ENCODE measurements at regions not wholly inside any gene's neighbourhood (a gene's known extent, or its start where the extent isn't known, plus 50 kb on each side); places are given as distances from the start of the nearest gene placed in this dataset.

DNA sequence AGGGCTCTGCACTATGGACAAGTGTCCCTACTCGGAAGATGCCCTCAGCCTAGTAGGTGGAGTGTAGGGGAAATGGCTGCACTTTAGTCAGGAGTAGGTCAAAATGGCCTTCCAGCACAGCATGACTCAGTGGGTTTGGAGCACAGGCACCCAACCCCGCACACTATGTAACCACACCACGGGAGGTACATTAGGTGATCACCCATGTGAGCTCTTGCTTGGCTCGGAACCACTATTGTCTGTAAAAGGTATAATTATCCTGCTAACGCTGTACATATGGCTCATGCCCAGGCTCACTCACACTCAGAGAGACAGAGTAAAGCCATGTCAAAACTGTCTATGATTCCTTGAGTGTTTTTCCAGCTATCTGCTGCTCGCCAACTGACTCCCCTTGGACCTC lies 156.9 kb upstream of the DACH1 start:
- Histone ChIP-seq H3K9me3 (no peaks in the 10 kb centered on the region), H3K36me3 (ENCODE audit: control insufficient read depth, insufficient read depth, low read length) (no peaks in the 10 kb centered on the region), H3K4me3 (ENCODE audit: low read depth, low read length) (no peak overlapping the region), H3K27me3 (replicated peaks; ENCODE audit: control insufficient read depth, insufficient read depth, low read length) (no peaks in the 10 kb centered on the region), H3K4me1 (no peaks in the 10 kb centered on the region)
- Mint-ChIP-seq H3K27ac (ENCODE audit: unreplicated experiment) (no peak overlapping the region), H3K36me3 (ENCODE audit: insufficient read depth, unreplicated experiment) (no peaks in the 10 kb centered on the region), H3K4me3 (ENCODE audit: unreplicated experiment) (no peak overlapping the region), H3K27me3 (ENCODE audit: insufficient read depth, unreplicated experiment) (no peaks in the 10 kb centered on the region), H3K9me3 (ENCODE audit: unreplicated experiment) (no peaks in the 10 kb centered on the region), H3K4me1 (ENCODE audit: low read depth, unreplicated experiment) (no peaks in the 10 kb centered on the region)
- no peak for TF ChIP-seq CTCF (IDR thresholded peaks at IDR 0.05; ENCODE audit: insufficient read depth in 1 of 2, low read depth in 1 of 2, low read length in 1 of 2, severe bottlenecking in 1 of 2, unreplicated experiment in 1 of 2)
- BruUV-seq (replicated peaks): no TSS peak
- DNase-seq: no peak
- ChIA-PET POLR2A (no interaction called here), CTCF (no interaction called here)
- intact Hi-C loops (cut with micrococcal nuclease; ENCODE audit: unreplicated experiment): no loop called here

- ChIA-PET POLR2A (no interaction called here), CTCF (interaction anchor here (0.5 kb wide), 1 partner anchor 65 kb away, joined by 3 read pairs; no protein-coding TSS in a partner anchor)
- Histone ChIP-seq H3K4me1 (no peaks in the 10 kb centered on the region), H3K36me3 (ENCODE audit: control insufficient read depth, insufficient read depth, low read length) (no peaks in the 10 kb centered on the region), H3K4me3 (ENCODE audit: low read depth, low read length) (no peak overlapping the region), H3K27me3 (replicated peaks; ENCODE audit: control insufficient read depth, insufficient read depth, low read length) (no peaks in the 10 kb centered on the region), H3K9me3 (no peaks in the 10 kb centered on the region)
- Mint-ChIP-seq H3K27ac (ENCODE audit: unreplicated experiment) (no peak overlapping the region), H3K9me3 (ENCODE audit: unreplicated experiment) (no peaks in the 10 kb centered on the region), H3K27me3 (ENCODE audit: insufficient read depth, unreplicated experiment) (no peaks in the 10 kb centered on the region), H3K36me3 (ENCODE audit: insufficient read depth, unreplicated experiment) (no peaks in the 10 kb centered on the region), H3K4me1 (ENCODE audit: low read depth, unreplicated experiment) (no peaks in the 10 kb centered on the region), H3K4me3 (ENCODE audit: unreplicated experiment) (no peak overlapping the region)
- TF ChIP-seq CTCF (IDR thresholded peaks at IDR 0.05; ENCODE audit: insufficient read depth in 1 of 2, low read depth in 1 of 2, low read length in 1 of 2, severe bottlenecking in 1 of 2, unreplicated experiment in 1 of 2): no peak
- intact Hi-C loops (cut with micrococcal nuclease; ENCODE audit: unreplicated experiment): no loop called here
- BruUV-seq (replicated peaks): no TSS peak
- no peak for DNase-seq
Measured at GRCh38 chr13:72005455-72005854, 138.5 kb upstream of the DACH1 start.

GRCh38 chr13:72004784-72005374 lies 137.9 kb upstream of the DACH1 start:
- H3K4me3 Mint-ChIP-seq (ENCODE audit: unreplicated experiment): no peak overlapping the region

More at GRCh38 chr13:72004784-72005374, 137.9 kb upstream of the DACH1 start:
- Histone ChIP-seq H3K4me3 (ENCODE audit: low read depth, low read length) (no peak overlapping the region), H3K9me3 (no peaks in the 10 kb centered on the region), H3K27me3 (replicated peaks; ENCODE audit: control insufficient read depth, insufficient read depth, low read length) (no peaks in the 10 kb centered on the region), H3K4me1 (no peaks in the 10 kb centered on the region), H3K36me3 (ENCODE audit: control insufficient read depth, insufficient read depth, low read length) (no peaks in the 10 kb centered on the region)
- ChIA-PET CTCF (interaction anchor here (0.5 kb wide), 1 partner anchor 65 kb away, joined by 3 read pairs; no protein-coding TSS in a partner anchor), POLR2A (no interaction called here)
- no peaks in the 10 kb centered on the region for H3K4me1 Mint-ChIP-seq (ENCODE audit: low read depth, unreplicated experiment)
- BruUV-seq (replicated peaks): no TSS peak
- no peak for TF ChIP-seq CTCF (IDR thresholded peaks at IDR 0.05; ENCODE audit: insufficient read depth in 1 of 2, low read depth in 1 of 2, low read length in 1 of 2, severe bottlenecking in 1 of 2, unreplicated experiment in 1 of 2)
- no peaks in the 10 kb centered on the region for H3K27me3 Mint-ChIP-seq (ENCODE audit: insufficient read depth, unreplicated experiment)
- H3K36me3 Mint-ChIP-seq (ENCODE audit: insufficient read depth, unreplicated experiment): no peaks in the 10 kb centered on the region
- no peak for DNase-seq
- H3K9me3 Mint-ChIP-seq (ENCODE audit: unreplicated experiment): no peaks in the 10 kb centered on the region
- no peak overlapping the region for H3K27ac Mint-ChIP-seq (ENCODE audit: unreplicated experiment)
- intact Hi-C loops (cut with micrococcal nuclease; ENCODE audit: unreplicated experiment): no loop called here
